Upper lobe of left lung (tissue), 4 donors: ENCODE measurements at regions not wholly inside any gene's neighbourhood (a gene's known extent, or its start where the extent isn't known, plus 50 kb on each side); places are given as distances from the start of the nearest gene placed in this dataset.

Experiments
- EP300 ChIP-seq, 4 donors: sonication (generic); formaldehyde crosslinking; IDR thresholded peaks; one replicate each; pipeline ENCODE4 v1.5.1; 2017; ENCODE audit warnings: antibody characterized with exemption in 4 of 4, control low read depth in 2 of 4
- POLR2AphosphoS5 ChIP-seq, 2 donors: sonication (generic); formaldehyde crosslinking; IDR thresholded peaks; one replicate each; pipeline ENCODE4 v1.5.1; 2017; ENCODE audit warnings: antibody characterized with exemption in 2 of 2
- TF ChIP-seq, protein P1 (sequence below), 6 experiments: fragments of 450-650 bp in 4 of 6; fragments of 200-600 bp in 2 of 6; sonication (generic) in 2 of 6; IDR thresholded peaks; one replicate each; pipeline ENCODE4 v1.5.1; 2016 to 2019; ENCODE audit warnings: antibody characterized with exemption in 6 of 6

- TF ChIP-seq, protein P1, sequence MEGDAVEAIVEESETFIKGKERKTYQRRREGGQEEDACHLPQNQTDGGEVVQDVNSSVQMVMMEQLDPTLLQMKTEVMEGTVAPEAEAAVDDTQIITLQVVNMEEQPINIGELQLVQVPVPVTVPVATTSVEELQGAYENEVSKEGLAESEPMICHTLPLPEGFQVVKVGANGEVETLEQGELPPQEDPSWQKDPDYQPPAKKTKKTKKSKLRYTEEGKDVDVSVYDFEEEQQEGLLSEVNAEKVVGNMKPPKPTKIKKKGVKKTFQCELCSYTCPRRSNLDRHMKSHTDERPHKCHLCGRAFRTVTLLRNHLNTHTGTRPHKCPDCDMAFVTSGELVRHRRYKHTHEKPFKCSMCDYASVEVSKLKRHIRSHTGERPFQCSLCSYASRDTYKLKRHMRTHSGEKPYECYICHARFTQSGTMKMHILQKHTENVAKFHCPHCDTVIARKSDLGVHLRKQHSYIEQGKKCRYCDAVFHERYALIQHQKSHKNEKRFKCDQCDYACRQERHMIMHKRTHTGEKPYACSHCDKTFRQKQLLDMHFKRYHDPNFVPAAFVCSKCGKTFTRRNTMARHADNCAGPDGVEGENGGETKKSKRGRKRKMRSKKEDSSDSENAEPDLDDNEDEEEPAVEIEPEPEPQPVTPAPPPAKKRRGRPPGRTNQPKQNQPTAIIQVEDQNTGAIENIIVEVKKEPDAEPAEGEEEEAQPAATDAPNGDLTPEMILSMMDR (IDR thresholded peaks at IDR 0.05) = no peak
- no peak for TF ChIP-seq POLR2AphosphoS5 (IDR thresholded peaks at IDR 0.05)
- TF ChIP-seq EP300 (IDR thresholded peaks at IDR 0.05) = no peak
Observed at GRCh38 chr1:178629252-178630154, 95.5 kb upstream of the RALGPS2 start.
